DMS79 treated with DMSO at 0.1 percent for 48 hours (cell line): ENCODE measurements at regions not wholly inside any gene's neighbourhood (a gene's known extent, or its start where the extent isn't known, plus 50 kb on each side); places are given as distances from the start of the nearest gene placed in this dataset.

ENCODE experiments used
- DNase-seq: peaks from one replicate; lab custom pipeline; 2025; lab: John Stamatoyannopoulos, UW

GRCh38 chr17:77725846-77726245, 232.7 kb upstream of the TNRC6C start:
- no peak for DNase-seq

GRCh38 chr17:77726549-77727006, 231.9 kb upstream of the TNRC6C start:
- no peak for DNase-seq

GRCh38 chr17:77727037-77727615, 231.4 kb upstream of the TNRC6C start:
- no peak for DNase-seq

GRCh38 chr17:77728474-77728795, 230.1 kb upstream of the TNRC6C start:
- no peak for DNase-seq

- DNase-seq: no peak
Observed at GRCh38 chr17:77728871-77729270, 229.6 kb upstream of the TNRC6C start.

GRCh38 chr17:77729587-77729986, 228.9 kb upstream of the TNRC6C start:
- no peak for DNase-seq

- DNase-seq: no peak
Observed at GRCh38 chr17:77730376-77730775, 228.1 kb upstream of the TNRC6C start.

- no peak for DNase-seq
Observed at GRCh38 chr17:77733576-77734296, 224.8 kb upstream of the TNRC6C start.

GRCh38 chr17:77734371-77735080, 224.0 kb upstream of the TNRC6C start:
- DNase-seq: peak; percentile 84

GRCh38 chr17:77735081-77735565, 223.4 kb upstream of the TNRC6C start:
- no peak for DNase-seq

GRCh38 chr17:77735566-77736198, 222.8 kb upstream of the TNRC6C start:
- DNase-seq: peak; percentile 86

GRCh38 chr17:77736199-77736585, 222.3 kb upstream of the TNRC6C start:
- peak; percentile 86 for DNase-seq

GRCh38 chr17:77736721-77737120, 221.8 kb upstream of the TNRC6C start:
- DNase-seq: peak; percentile 48

GRCh38 chr17:77737442-77738265, 220.8 kb upstream of the TNRC6C start:
- DNase-seq: peak; percentile 95

- DNase-seq: no peak
Observed at GRCh38 chr17:77738751-77739531, 219.6 kb upstream of the TNRC6C start.

GRCh38 chr17:77740481-77740880, 218.0 kb upstream of the TNRC6C start:
- no peak for DNase-seq

GRCh38 chr17:77741109-77741508, 217.4 kb upstream of the TNRC6C start:
- no peak for DNase-seq

- no peak for DNase-seq
Observed at GRCh38 chr17:77742579-77742978, 215.9 kb upstream of the TNRC6C start.

- DNase-seq: no peak
Observed at GRCh38 chr17:77744066-77744988, 214.2 kb upstream of the TNRC6C start.

GRCh38 chr17:77745702-77746101, 212.8 kb upstream of the TNRC6C start:
- no peak for DNase-seq
